ENCODE measurements at regions not wholly inside any gene's neighbourhood (a gene's known extent, or its start where the extent isn't known, plus 50 kb on each side); places are given as distances from the start of the nearest gene placed in this dataset.
A peak's percentile ranks its signal among the peaks of the same experiment; 100 is the strongest.

- H3K36me3 Mint-ChIP-seq (ENCODE audit: low read depth), result no peaks in the 10 kb centered on the region
Observed at GRCh38 chr6:19690325-19691075, 146.7 kb upstream of the ID4 start.

GRCh38 chr6:19691465-19692167 is 145.6 kb upstream of the ID4 start:
- peaks cover 19% of the 10 kb centered on the region for H3K27me3 Mint-ChIP-seq (ENCODE audit: low read depth)
- peaks cover 20% of the 10 kb centered on the region for H3K4me1 Mint-ChIP-seq
- H3K27ac Mint-ChIP-seq, result peak overlapping the region; percentile 75 to 85 (median 79)
- H3K9me3 Mint-ChIP-seq, result no peaks in the 10 kb centered on the region
- H3K4me3 Mint-ChIP-seq, result peak overlapping the region; percentile 74 to 82 (median 77)
- H3K36me3 Mint-ChIP-seq (ENCODE audit: low read depth), result no peaks in the 10 kb centered on the region
- no peak for TF ChIP-seq CTCF (IDR thresholded peaks at IDR 0.05; ENCODE audit: unreplicated experiment in 3 of 3)

More at GRCh38 chr6:19690325-19691075, 146.7 kb upstream of the ID4 start:
- peak overlapping the region; percentile 74 to 82 (median 77) for H3K4me3 Mint-ChIP-seq
- no peaks in the 10 kb centered on the region for H3K9me3 Mint-ChIP-seq
- peaks cover 20% of the 10 kb centered on the region for H3K4me1 Mint-ChIP-seq
- H3K27me3 Mint-ChIP-seq (ENCODE audit: low read depth), result peaks cover 19% of the 10 kb centered on the region
- TF ChIP-seq CTCF (IDR thresholded peaks at IDR 0.05; ENCODE audit: unreplicated experiment in 3 of 3), result no peak
- H3K27ac Mint-ChIP-seq, result peak overlapping the region; percentile 75 to 85 (median 79)

GRCh38 chr6:19692506-19693298 is 144.5 kb upstream of the ID4 start:
- no peaks in the 10 kb centered on the region for H3K36me3 Mint-ChIP-seq (ENCODE audit: low read depth)
- H3K9me3 Mint-ChIP-seq, result no peaks in the 10 kb centered on the region
- peaks cover 20% of the 10 kb centered on the region for H3K4me1 Mint-ChIP-seq
- peak overlapping the region; percentile 74 to 82 (median 77) for H3K4me3 Mint-ChIP-seq
- H3K27me3 Mint-ChIP-seq (ENCODE audit: low read depth), result peaks cover 19% of the 10 kb centered on the region
- H3K27ac Mint-ChIP-seq, result peak overlapping the region; percentile 63 to 85 (median 75)
- no peak for TF ChIP-seq CTCF (IDR thresholded peaks at IDR 0.05; ENCODE audit: unreplicated experiment in 3 of 3)

- no peak for TF ChIP-seq CTCF (IDR thresholded peaks at IDR 0.05; ENCODE audit: unreplicated experiment in 3 of 3)
- peaks cover 12% of the 10 kb centered on the region for H3K27me3 Mint-ChIP-seq (ENCODE audit: low read depth)
- no peak overlapping the region for H3K4me3 Mint-ChIP-seq
- no peaks in the 10 kb centered on the region for H3K36me3 Mint-ChIP-seq (ENCODE audit: low read depth)
- no peak overlapping the region for H3K27ac Mint-ChIP-seq
- H3K9me3 Mint-ChIP-seq, result no peaks in the 10 kb centered on the region
- peaks cover 20% of the 10 kb centered on the region for H3K4me1 Mint-ChIP-seq
Observed at GRCh38 chr6:19694697-19695096, 142.5 kb upstream of the ID4 start.

GRCh38 chr6:19697744-19698290 is 139.4 kb upstream of the ID4 start:
- no peaks in the 10 kb centered on the region for H3K27me3 Mint-ChIP-seq (ENCODE audit: low read depth)
- no peak for TF ChIP-seq CTCF (IDR thresholded peaks at IDR 0.05; ENCODE audit: unreplicated experiment in 3 of 3)
- H3K4me1 Mint-ChIP-seq, result no peaks in the 10 kb centered on the region
- no peaks in the 10 kb centered on the region for H3K9me3 Mint-ChIP-seq
- no peak overlapping the region for H3K4me3 Mint-ChIP-seq
- H3K36me3 Mint-ChIP-seq (ENCODE audit: low read depth), result no peaks in the 10 kb centered on the region
- no peak overlapping the region for H3K27ac Mint-ChIP-seq

Data from nephron (organoid).